HCT116 (cell line): ENCODE measurements at regions not wholly inside any gene's neighbourhood (a gene's known extent, or its start where the extent isn't known, plus 50 kb on each side); places are given as distances from the start of the nearest gene placed in this dataset.

Source experiments
- ATAC-seq: fragments of 200-7000 bp; cut with Tn5 transposase; 2 replicates; pipeline ENCODE4 v1.9.1; 2020; ENCODE audit warnings: mild to moderate bottlenecking, moderate library complexity
- BruUV-seq: library from RNA; stranded (reverse); fragments of 400-500 nt; replicated peaks from 2 replicates; lab custom pipeline; 2021; lab: Mats Ljungman, UMichigan
- CTCF ChIA-PET: fragments of 300-600 bp; sonication (Branson Sonifier 250); formaldehyde crosslinking; loops from one replicate; lab custom pipeline; 2021; ENCODE audit warnings: antibody characterized with exemption; lab: Charles Lee
- POLR2A ChIA-PET: fragments of 300-600, 350-600 bp; sonication (Branson Sonifier 250); formaldehyde crosslinking; loops from one replicate; lab custom pipeline; 2021; ENCODE audit warnings: antibody characterized with exemption; lab: Charles Lee
- RAD21 ChIA-PET, 2 experiments: fragments of 300-600 bp; sonication (Branson Sonifier 250); formaldehyde crosslinking; loops; one replicate each; lab custom pipeline; 2023; ENCODE audit warnings: low total read pairs in 2 of 2; ENCODE audit not compliant: uncharacterized antibody in 2 of 2, unreplicated experiment in 2 of 2, low non-redundant PET in 1 of 2; lab: Charles Lee
- DNase-seq: peaks from one replicate; pipeline ENCODE4 v3.0.0-alpha.2; 2010; ENCODE audit warnings: low read depth, low spot score
- H2AFZ ChIP-seq: fragments of 200-600 bp; shearing (Covaris generic), sonication (generic); 2 replicates; pipeline ENCODE4 v1.6.1; 2017; ENCODE audit warnings: low read depth, mixed run types, mixed read lengths, antibody characterized with exemption, low read length; ENCODE audit not compliant: poor library complexity, severe bottlenecking
- H3K27ac ChIP-seq: 2 replicates; pipeline ENCODE4 v1.5.1; 2012; ENCODE audit warnings: low read depth, low read length
- H3K27me3 ChIP-seq: fragments of 200-600 bp; sonication (generic); 2 replicates; pipeline ENCODE4 v1.6.1; 2016; ENCODE audit warnings: mixed run types, low read length, mixed read lengths; ENCODE audit not compliant: insufficient read depth
- H3K36me3 ChIP-seq, 2 experiments: fragments of 200-500 bp in 1 of 2; fragments of 200-600 bp in 1 of 2; sonication (Bioruptor generic) in 1 of 2; sonication (generic) in 1 of 2; 2 replicates each; pipeline versions ENCODE4 v1.5.1 to v1.6.1; 2014 to 2016; ENCODE audit warnings: low read length in 2 of 2, inconsistent platforms in 1 of 2, mixed read lengths in 1 of 2, mixed run types in 1 of 2; ENCODE audit not compliant: insufficient read depth in 2 of 2, control insufficient read depth in 1 of 2
- H3K4me1 ChIP-seq, 2 experiments: fragments of 200-600 bp in 1 of 2; sonication (generic) in 1 of 2; 2 replicates each; pipeline versions ENCODE4 v1.5.1 to v1.6.1; 2012 to 2017; ENCODE audit warnings: low read length in 2 of 2, inconsistent platforms in 1 of 2, mild to moderate bottlenecking in 1 of 2, mixed read lengths in 1 of 2, mixed run types in 1 of 2, moderate library complexity in 1 of 2; ENCODE audit not compliant: insufficient read depth in 2 of 2, control insufficient read depth in 1 of 2
- H3K4me2 ChIP-seq: fragments of 200-600 bp; sonication (generic); 2 replicates; pipeline ENCODE4 v1.6.1; 2017; ENCODE audit warnings: mixed run types, low read length, mixed read lengths
- H3K4me3 ChIP-seq, 2 experiments: fragments of 200-600 bp in 1 of 2; sonication (generic) in 1 of 2; replicated peaks in 1 of 2; 2 replicates each; pipeline ENCODE4 v1.5.1; 2011 to 2016; ENCODE audit warnings: low read length in 2 of 2, control low read depth in 1 of 2, low read depth in 1 of 2, mild to moderate bottlenecking in 1 of 2, mixed read lengths in 1 of 2, mixed run types in 1 of 2
- H3K79me2 ChIP-seq: fragments of 200-600 bp; sonication (generic); 2 replicates; pipeline ENCODE4 v1.6.1; 2017; ENCODE audit warnings: mild to moderate bottlenecking, mixed run types, low read length, moderate library complexity, mixed read lengths; ENCODE audit not compliant: insufficient read depth
- H3K9ac ChIP-seq: fragments of 200-600 bp; sonication (generic); 2 replicates; pipeline ENCODE4 v1.6.1; 2016; ENCODE audit warnings: low read length, mixed read lengths
- H3K9me2 ChIP-seq: fragments of 200-600 bp; sonication (generic), shearing (Covaris generic); 2 replicates; pipeline ENCODE4 v1.6.1; 2017; ENCODE audit warnings: mixed run types, mild to moderate bottlenecking, moderate library complexity; ENCODE audit not compliant: insufficient read depth
- H3K9me3 ChIP-seq, 2 experiments: fragments of 200-500 bp in 1 of 2; fragments of 200-600 bp in 1 of 2; sonication (Bioruptor generic) in 1 of 2; sonication (generic) in 1 of 2; 2 replicates each; pipeline ENCODE4 v1.6.1; 2014 to 2017; ENCODE audit warnings: low read length in 2 of 2, mixed read lengths in 2 of 2, inconsistent platforms in 1 of 2, low read depth in 1 of 2, mild to moderate bottlenecking in 1 of 2, mixed run types in 1 of 2, moderate library complexity in 1 of 2; ENCODE audit not compliant: control insufficient read depth in 1 of 2, insufficient read depth in 1 of 2
- H4K20me1 ChIP-seq: fragments of 200-600 bp; sonication (generic), shearing (Covaris generic); 2 replicates; pipeline ENCODE4 v1.6.1; 2017; ENCODE audit warnings: mixed run types, mild to moderate bottlenecking, moderate library complexity; ENCODE audit not compliant: insufficient read depth
- ATF3 ChIP-seq: IDR thresholded peaks from 2 replicates; pipeline ENCODE4 v1.6.1; 2012
- CBX3 ChIP-seq: IDR thresholded peaks from 2 replicates; pipeline ENCODE4 v1.6.1; 2012; ENCODE audit warnings: low read depth
- CTCF ChIP-seq, 3 experiments: fragments of 200-600 bp in 1 of 3; sonication (generic) in 1 of 3; IDR thresholded peaks in 2 of 3; conservative IDR thresholded peaks in 1 of 3; 2 replicates each; pipeline ENCODE4 v1.5.1; 2012 to 2017; ENCODE audit warnings: low read depth in 2 of 3, low read length in 2 of 3, antibody characterized with exemption in 1 of 3, borderline replicate concordance in 1 of 3, control low read depth in 1 of 3, mild to moderate bottlenecking in 1 of 3, mixed read lengths in 1 of 3, mixed run types in 1 of 3, moderate library complexity in 1 of 3; ENCODE audit not compliant: insufficient read depth in 1 of 3
- EGR1 ChIP-seq: IDR thresholded peaks from 2 replicates; pipeline ENCODE4 v1.6.1; 2012; ENCODE audit warnings: low read depth
- EZH2 ChIP-seq: fragments of 200-600 bp; sonication (generic); IDR thresholded peaks from 2 replicates; pipeline ENCODE4 v1.6.1; 2017; ENCODE audit warnings: antibody characterized with exemption, mixed run types
- FOSL1 ChIP-seq: IDR thresholded peaks from 2 replicates; pipeline ENCODE4 v1.6.1; 2012; ENCODE audit warnings: low read depth
- JUND ChIP-seq: IDR thresholded peaks from 2 replicates; pipeline ENCODE4 v1.6.1; 2012
- MAX ChIP-seq: IDR thresholded peaks from 2 replicates; pipeline ENCODE4 v1.6.1; 2012
- POLR2A ChIP-seq: IDR thresholded peaks from 2 replicates; pipeline ENCODE4 v1.7.0; 2011; ENCODE audit warnings: borderline replicate concordance; ENCODE audit not compliant: insufficient read depth, insufficient read length; ENCODE audit errors: extremely low read depth
- POLR2AphosphoS5 ChIP-seq: IDR thresholded peaks from 2 replicates; pipeline ENCODE4 v1.6.1; 2011; ENCODE audit warnings: mild to moderate bottlenecking, low read depth, low read length, moderate library complexity
- RAD21 ChIP-seq: IDR thresholded peaks from 2 replicates; pipeline ENCODE4 v1.6.1; 2012; ENCODE audit warnings: low read depth, mild to moderate bottlenecking
- REST ChIP-seq: IDR thresholded peaks from 2 replicates; pipeline ENCODE4 v1.6.1; 2012; ENCODE audit warnings: low read depth
- SRF ChIP-seq: IDR thresholded peaks from 2 replicates; pipeline ENCODE4 v1.6.1; 2012; ENCODE audit warnings: low read depth
- TCF7L2 ChIP-seq: IDR thresholded peaks from 2 replicates; pipeline ENCODE4 v1.7.0; 2011; ENCODE audit warnings: borderline replicate concordance, inconsistent platforms; ENCODE audit not compliant: insufficient read depth, insufficient read length; ENCODE audit errors: extremely low read depth
- ZFX ChIP-seq: fragments of 450-650 bp; IDR thresholded peaks from 2 replicates; pipeline ENCODE4 v1.6.1; 2017
- ZNF274 ChIP-seq: fragments of 200-500 bp; sonication (Bioruptor generic); IDR thresholded peaks from 2 replicates; pipeline ENCODE4 v1.6.1; 2014; ENCODE audit warnings: mild to moderate bottlenecking, low read depth, low read length, inconsistent platforms
- intact Hi-C: fragments of 100-400 bp; cut with micrococcal nuclease; formaldehyde crosslinking; loops from 2 replicates; pipeline ENCODE4 v1.10.0; 2022

- H3K27me3 ChIP-seq = peaks cover 35% of the 10 kb centered on the region
- no peak overlapping the region for H3K4me2 ChIP-seq
- no peak overlapping the region for H3K27ac ChIP-seq
- RAD21 ChIA-PET = no interaction called here
- H3K4me3 ChIP-seq = no peak overlapping the region
- POLR2A ChIA-PET = no interaction called here
- no peak for DNase-seq
- H2AFZ ChIP-seq = no peak overlapping the region
- H3K36me3 ChIP-seq = no peaks in the 10 kb centered on the region
- ATAC-seq = no peak
- H3K79me2 ChIP-seq = no peaks in the 10 kb centered on the region
- no peaks in the 10 kb centered on the region for H3K9me3 ChIP-seq
- TF ChIP-seq POLR2A (no peak), RAD21 (no peak), ZNF274 (no peak), SRF (no peak), CTCF (IDR thresholded peaks at IDR 0.05 in 2 of 3, conservative IDR thresholded peaks at IDR 0.05 in 1 of 3; ENCODE audit: borderline replicate concordance in 1 of 3, insufficient read depth in 1 of 3, low read depth in 2 of 3, low read length in 2 of 3) (no peak), ATF3 (no peak), POLR2AphosphoS5 (no peak), CBX3 (no peak), EZH2 (no peak), REST (no peak), FOSL1 (no peak), EGR1 (no peak), MAX (no peak), ZFX (no peak), TCF7L2 (no peak), JUND (no peak)
- CTCF ChIA-PET = no interaction called here
- intact Hi-C loops = no loop called here
- H4K20me1 ChIP-seq = no peaks in the 10 kb centered on the region
- H3K9me2 ChIP-seq = no peaks in the 10 kb centered on the region
- no peak overlapping the region for H3K9ac ChIP-seq
- BruUV-seq = no TSS peak
- no peaks in the 10 kb centered on the region for H3K4me1 ChIP-seq
Observed at GRCh38 chr20:24766143-24766527, 182.9 kb upstream of the CST7 start.
